ENCODE measurements at regions not wholly inside any gene's neighbourhood (a gene's known extent, or its start where the extent isn't known, plus 50 kb on each side); places are given as distances from the start of the nearest gene placed in this dataset.

GRCh38 chrX:22383988-22384387, 111.3 kb downstream of the CBLL2 start (continued):
- TF ChIP-seq ZSCAN4 (tag by site-specific recombination; IDR thresholded peaks at IDR 0.05) (no peak), GFI1B (tag by site-specific recombination; IDR thresholded peaks at IDR 0.05) (no peak), ZBTB44 (tag by site-specific recombination; IDR thresholded peaks at IDR 0.05) (no peak), ZNF585B (tag by site-specific recombination; IDR thresholded peaks at IDR 0.05) (no peak), ZNF2 (tag by site-specific recombination; IDR thresholded peaks at IDR 0.05) (no peak)

GRCh38 chrX:22389556-22390179, 117.0 kb downstream of the CBLL2 start:
- Histone ChIP-seq H3K4me3 (ENCODE audit: low read depth, low read length) (no peak overlapping the region), H3K4me1 (ENCODE audit: control insufficient read depth, insufficient read depth, low read length) (no peaks in the 10 kb centered on the region), H3K27ac (ENCODE audit: extremely low read depth, low read depth, low read length) (no peak overlapping the region), H3K36me3 (ENCODE audit: control insufficient read depth in 2 of 2, insufficient read depth in 1 of 2, low read length in 2 of 2) (no peaks in the 10 kb centered on the region), H3K9me3 (ENCODE audit: control insufficient read depth, insufficient read depth, low read depth, low read length) (no peaks in the 10 kb centered on the region)
- ChIA-PET POLR2A (no interaction called here), CTCF (interaction anchor here (0.6 kb wide), 1 partner anchor 19 kb away, joined by 3 read pairs; no protein-coding TSS in a partner anchor)
- TF ChIP-seq SETDB1 (IDR thresholded peaks at IDR 0.05; ENCODE audit: insufficient read length, low read length), result peak; percentile 67
- peak; percentile 98 for TF ChIP-seq TCF7L2 (IDR thresholded peaks at IDR 0.05; ENCODE audit: borderline replicate concordance, low read depth, low read length)
- no peak for TF ChIP-seq GLIS1 (tag by site-specific recombination; IDR thresholded peaks at IDR 0.05)

- no peaks in the 10 kb centered on the region for H3K4me1 ChIP-seq (ENCODE audit: control insufficient read depth, insufficient read depth, low read length)
- H3K27ac ChIP-seq (ENCODE audit: extremely low read depth, low read depth, low read length), result no peak overlapping the region
- CTCF ChIA-PET, result no interaction called here
- H3K36me3 ChIP-seq (ENCODE audit: control insufficient read depth in 2 of 2, insufficient read depth in 1 of 2, low read length in 2 of 2), result no peaks in the 10 kb centered on the region
- POLR2A ChIA-PET, result no interaction called here
- no peak overlapping the region for H3K4me3 ChIP-seq (ENCODE audit: low read depth, low read length)
- H3K9me3 ChIP-seq (ENCODE audit: control insufficient read depth, insufficient read depth, low read depth, low read length), result no peaks in the 10 kb centered on the region
- TF ChIP-seq ZNF404 (tag by site-specific recombination; IDR thresholded peaks at IDR 0.05) (no peak), ZNF585B (tag by site-specific recombination; IDR thresholded peaks at IDR 0.05) (no peak), ATF2 (tag by site-specific recombination; IDR thresholded peaks at IDR 0.05; ENCODE audit: low read depth) (peak; percentile 22; the same call in 1 of the 2 replicates), ZNF670 (tag by site-specific recombination; IDR thresholded peaks at IDR 0.05; ENCODE audit: low read depth) (no peak), AEBP2 (tag by site-specific recombination; IDR thresholded peaks at IDR 0.05; ENCODE audit: borderline replicate concordance) (no peak), ZNF610 (tag by site-specific recombination; IDR thresholded peaks at IDR 0.05; ENCODE audit: borderline replicate concordance) (no peak), TRIM28 (IDR thresholded peaks at IDR 0.05; ENCODE audit: borderline replicate concordance, low read length) (peak; percentile 42; the same call in 1 of the 2 replicates), ZNF837 (tag by site-specific recombination; IDR thresholded peaks at IDR 0.05) (no peak)
These were observed 119.6 kb downstream of the CBLL2 start for GRCh38 chrX:22392133-22392948.

Measured in HEK293 (cell line).